Testis (tissue), 2 donors: ENCODE measurements at regions not wholly inside any gene's neighbourhood (a gene's known extent, or its start where the extent isn't known, plus 50 kb on each side); places are given as distances from the start of the nearest gene placed in this dataset.

ENCODE experiments used
- POLR2A ChIP-seq: fragments of 450-650 bp; IDR thresholded peaks from one replicate; pipeline ENCODE4 v1.6.1; 2017; ENCODE audit warnings: antibody characterized with exemption, mild to moderate bottlenecking, moderate library complexity
- TF ChIP-seq, protein P1 (sequence below), 3 experiments: fragments of 450-650 bp in 2 of 3; fragments of 200-600 bp in 1 of 3; sonication (generic) in 1 of 3; IDR thresholded peaks; one replicate each; pipeline ENCODE4 v1.5.1; 2016 to 2019; ENCODE audit warnings: antibody characterized with exemption in 3 of 3, mild to moderate bottlenecking in 2 of 3, moderate library complexity in 1 of 3

DNA sequence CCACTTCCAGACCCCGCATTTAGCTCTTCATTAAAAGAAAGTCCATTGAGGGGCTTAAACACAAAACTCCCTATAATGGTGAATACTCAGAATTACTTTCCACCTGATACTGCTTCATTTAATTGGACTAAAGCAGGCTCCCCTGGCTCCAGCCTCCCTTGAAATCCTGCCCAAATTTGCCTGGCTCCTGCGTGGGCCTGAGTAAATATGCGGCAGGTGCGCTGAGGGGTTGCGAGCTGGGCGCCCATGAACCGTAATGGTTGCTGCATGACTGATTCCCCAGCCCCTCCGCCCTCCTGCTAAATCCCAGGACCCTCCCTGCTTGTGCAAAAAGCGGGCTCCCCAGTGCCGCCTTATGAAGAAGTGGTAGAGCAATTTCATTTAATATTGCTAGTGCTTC is 639.7 kb downstream of the BNC2 start:
- TF ChIP-seq, protein P1, sequence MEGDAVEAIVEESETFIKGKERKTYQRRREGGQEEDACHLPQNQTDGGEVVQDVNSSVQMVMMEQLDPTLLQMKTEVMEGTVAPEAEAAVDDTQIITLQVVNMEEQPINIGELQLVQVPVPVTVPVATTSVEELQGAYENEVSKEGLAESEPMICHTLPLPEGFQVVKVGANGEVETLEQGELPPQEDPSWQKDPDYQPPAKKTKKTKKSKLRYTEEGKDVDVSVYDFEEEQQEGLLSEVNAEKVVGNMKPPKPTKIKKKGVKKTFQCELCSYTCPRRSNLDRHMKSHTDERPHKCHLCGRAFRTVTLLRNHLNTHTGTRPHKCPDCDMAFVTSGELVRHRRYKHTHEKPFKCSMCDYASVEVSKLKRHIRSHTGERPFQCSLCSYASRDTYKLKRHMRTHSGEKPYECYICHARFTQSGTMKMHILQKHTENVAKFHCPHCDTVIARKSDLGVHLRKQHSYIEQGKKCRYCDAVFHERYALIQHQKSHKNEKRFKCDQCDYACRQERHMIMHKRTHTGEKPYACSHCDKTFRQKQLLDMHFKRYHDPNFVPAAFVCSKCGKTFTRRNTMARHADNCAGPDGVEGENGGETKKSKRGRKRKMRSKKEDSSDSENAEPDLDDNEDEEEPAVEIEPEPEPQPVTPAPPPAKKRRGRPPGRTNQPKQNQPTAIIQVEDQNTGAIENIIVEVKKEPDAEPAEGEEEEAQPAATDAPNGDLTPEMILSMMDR (IDR thresholded peaks at IDR 0.05), result no peak
- TF ChIP-seq POLR2A, result no peak
